KMS-11 (cell line): ENCODE measurements at regions not wholly inside any gene's neighbourhood (a gene's known extent, or its start where the extent isn't known, plus 50 kb on each side); places are given as distances from the start of the nearest gene placed in this dataset.

ENCODE experiments used
- H2AFZ ChIP-seq: fragments of 200-600 bp; sonication (generic); 2 replicates; pipeline ENCODE4 v1.6.1; 2016; ENCODE audit warnings: antibody characterized with exemption, mixed run types, low read depth
- H3K27ac ChIP-seq: fragments of 200-600 bp; sonication (generic); 2 replicates; pipeline ENCODE4 v1.6.1; 2016; ENCODE audit warnings: mild to moderate bottlenecking, mixed run types
- H3K27me3 ChIP-seq: fragments of 200-600 bp; sonication (generic); 2 replicates; pipeline ENCODE4 v1.6.1; 2017; ENCODE audit warnings: mild to moderate bottlenecking, low read depth, mixed run types, moderate library complexity; ENCODE audit not compliant: insufficient read depth
- H3K36me3 ChIP-seq: fragments of 200-600 bp; sonication (generic); 2 replicates; pipeline ENCODE4 v1.6.1; 2017; ENCODE audit warnings: mild to moderate bottlenecking, mixed run types; ENCODE audit not compliant: insufficient read depth
- H3K4me1 ChIP-seq: fragments of 200-600 bp; sonication (generic); 2 replicates; pipeline ENCODE4 v1.6.1; 2016; ENCODE audit warnings: mild to moderate bottlenecking, low read depth, mixed run types; ENCODE audit not compliant: poor library complexity, severe bottlenecking
- H3K4me2 ChIP-seq: fragments of 200-600 bp; sonication (generic); 2 replicates; pipeline ENCODE4 v1.7.0; 2016; ENCODE audit warnings: mild to moderate bottlenecking, mixed run types
- H3K4me3 ChIP-seq: fragments of 200-600 bp; sonication (generic); IDR thresholded peaks from 2 replicates; pipeline ENCODE4 v1.6.1; 2017; ENCODE audit warnings: low read depth, low read length, mixed read lengths; ENCODE audit not compliant: insufficient read depth
- H3K79me2 ChIP-seq: fragments of 200-600 bp; sonication (generic); 2 replicates; pipeline ENCODE4 v1.6.1; 2016; ENCODE audit warnings: low read depth, mixed run types; ENCODE audit not compliant: insufficient read depth
- H3K9ac ChIP-seq: fragments of 200-600 bp; sonication (generic); 2 replicates; pipeline ENCODE4 v1.6.1; 2016; ENCODE audit warnings: mild to moderate bottlenecking, mixed run types
- H4K20me1 ChIP-seq: fragments of 200-600 bp; sonication (generic); 2 replicates; pipeline ENCODE4 v1.6.1; 2016; ENCODE audit warnings: mild to moderate bottlenecking, mixed run types; ENCODE audit not compliant: insufficient read depth
- CTCF ChIP-seq: fragments of 200-600 bp; sonication (generic); conservative IDR thresholded peaks from 2 replicates; pipeline ENCODE4 v1.6.1; 2017; ENCODE audit warnings: low read depth, mild to moderate bottlenecking, antibody characterized with exemption, low read length, moderate library complexity, mixed read lengths

DNA sequence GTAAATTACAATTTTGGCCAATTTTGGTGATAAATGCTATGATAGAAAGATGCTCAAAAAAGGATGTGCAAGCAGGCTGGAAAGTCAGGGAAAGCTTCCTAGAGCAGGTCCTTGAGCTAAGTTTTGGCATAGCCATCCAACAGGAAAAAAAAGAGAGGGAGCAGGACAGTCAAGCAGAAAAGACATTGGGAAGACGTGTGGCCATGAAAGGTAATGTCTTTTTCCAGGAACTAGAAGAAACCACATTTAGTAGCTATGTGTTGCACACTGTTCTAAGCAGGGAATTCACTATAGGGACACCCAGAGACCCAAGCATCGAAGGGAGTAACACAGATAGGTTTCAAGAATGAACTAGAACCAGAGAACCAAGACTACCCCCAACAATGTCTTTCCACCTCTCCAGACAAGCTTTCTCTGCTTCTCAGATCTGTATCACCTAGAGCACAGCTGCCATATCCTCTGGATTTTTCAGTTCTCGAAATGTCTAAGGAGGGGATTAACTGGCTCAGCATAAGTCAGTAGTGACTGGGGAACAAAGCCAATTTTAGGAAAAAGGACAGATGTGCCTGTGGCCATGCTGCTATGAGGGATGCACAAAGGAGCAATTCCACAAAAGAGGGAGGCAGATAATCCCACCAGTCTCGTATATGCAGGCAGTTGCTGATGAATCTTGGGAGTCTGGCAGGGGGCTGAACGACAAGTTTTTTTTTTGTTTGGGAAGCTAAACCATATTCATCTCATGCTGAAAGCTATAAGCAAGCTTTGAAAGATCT is 97.1 kb upstream of the DAB1 start:
- H3K36me3 ChIP-seq = no peaks in the 10 kb centered on the region
- no peaks in the 10 kb centered on the region for H4K20me1 ChIP-seq
- no peak overlapping the region for H3K4me2 ChIP-seq
- no peak overlapping the region for H3K27ac ChIP-seq
- H3K27me3 ChIP-seq = no peaks in the 10 kb centered on the region
- no peaks in the 10 kb centered on the region for H3K4me1 ChIP-seq
- H3K79me2 ChIP-seq = no peaks in the 10 kb centered on the region
- TF ChIP-seq CTCF = no peak
- no peak overlapping the region for H3K4me3 ChIP-seq
- H3K9ac ChIP-seq = no peak overlapping the region
- H2AFZ ChIP-seq = no peak overlapping the region

DNA sequence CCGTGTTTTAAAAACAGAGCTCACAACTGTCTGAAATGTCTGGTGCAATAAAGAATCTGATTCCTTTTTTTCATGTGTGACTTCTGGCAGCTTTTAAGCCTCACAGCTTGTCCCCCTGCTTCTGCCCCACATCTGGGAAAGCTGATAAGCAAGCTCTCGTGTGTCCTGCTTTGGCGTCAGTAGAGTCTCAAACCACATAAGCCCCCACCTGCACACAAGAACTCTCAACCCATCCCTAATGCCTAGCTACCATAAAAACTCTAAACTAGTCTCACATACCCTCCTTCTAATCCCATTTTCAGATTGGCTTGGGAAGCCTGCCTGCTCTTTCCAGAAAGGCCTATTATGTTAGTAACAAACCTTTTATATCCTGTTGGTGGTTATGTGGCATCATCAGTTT is 94.6 kb upstream of the DAB1 start:
- Histone ChIP-seq H2AFZ (no peak overlapping the region), H3K4me1 (no peaks in the 10 kb centered on the region), H3K27ac (no peak overlapping the region), H3K79me2 (no peaks in the 10 kb centered on the region), H3K27me3 (no peaks in the 10 kb centered on the region), H3K36me3 (no peaks in the 10 kb centered on the region), H3K4me2 (no peak overlapping the region), H4K20me1 (no peaks in the 10 kb centered on the region), H3K4me3 (no peak overlapping the region), H3K9ac (no peak overlapping the region)
- TF ChIP-seq CTCF = no peak

- no peak for TF ChIP-seq CTCF
- no peaks in the 10 kb centered on the region for H4K20me1 ChIP-seq
- H3K27me3 ChIP-seq = no peaks in the 10 kb centered on the region
- H3K9ac ChIP-seq = no peak overlapping the region
- no peak overlapping the region for H2AFZ ChIP-seq
- no peaks in the 10 kb centered on the region for H3K4me1 ChIP-seq
- no peak overlapping the region for H3K27ac ChIP-seq
- H3K4me3 ChIP-seq = no peak overlapping the region
- H3K4me2 ChIP-seq = no peak overlapping the region
- no peaks in the 10 kb centered on the region for H3K79me2 ChIP-seq
- H3K36me3 ChIP-seq = no peaks in the 10 kb centered on the region
Measured at GRCh38 chr1:57517587-57518374, 93.9 kb upstream of the DAB1 start.

GRCh38 chr1:57512386-57512785 is 88.5 kb upstream of the DAB1 start:
- no peak overlapping the region for H3K4me2 ChIP-seq
- no peaks in the 10 kb centered on the region for H4K20me1 ChIP-seq
- no peak overlapping the region for H3K27ac ChIP-seq
- no peak overlapping the region for H3K4me3 ChIP-seq
- H3K79me2 ChIP-seq = no peaks in the 10 kb centered on the region
- H3K27me3 ChIP-seq = no peaks in the 10 kb centered on the region
- no peaks in the 10 kb centered on the region for H3K36me3 ChIP-seq
- no peaks in the 10 kb centered on the region for H3K4me1 ChIP-seq
- TF ChIP-seq CTCF = no peak
- no peak overlapping the region for H3K9ac ChIP-seq
- no peak overlapping the region for H2AFZ ChIP-seq
